Right forelimb (tissue), 1 donor: ENCODE measurements at regions not wholly inside any gene's neighbourhood (a gene's known extent, or its start where the extent isn't known, plus 50 kb on each side); places are given as distances from the start of the nearest gene placed in this dataset.

Experiments used
- DNase-seq: peaks from one replicate; pipeline ENCODE4 v3.0.0-alpha.2; 2018

DNA sequence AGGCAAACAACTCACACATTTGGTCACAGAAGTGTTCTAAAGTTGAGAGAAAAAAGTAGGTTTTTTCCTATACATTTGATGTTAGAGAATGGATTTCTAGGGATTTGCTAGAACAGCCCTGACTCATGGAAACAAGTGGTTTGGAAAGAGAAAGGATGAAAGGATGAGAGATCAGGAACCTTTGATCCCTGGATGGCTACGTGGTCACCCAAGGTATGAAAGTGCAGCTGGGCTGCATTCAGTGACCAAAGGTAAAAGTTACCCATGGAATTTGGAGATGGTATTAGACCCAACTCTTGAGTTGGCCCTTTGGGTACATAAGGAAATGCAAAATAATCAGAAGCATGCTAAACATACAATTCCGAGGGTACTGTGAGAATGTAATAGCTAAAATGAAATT, 61.3 kb upstream of the SPIN1 start:
- no peak for DNase-seq

DNA sequence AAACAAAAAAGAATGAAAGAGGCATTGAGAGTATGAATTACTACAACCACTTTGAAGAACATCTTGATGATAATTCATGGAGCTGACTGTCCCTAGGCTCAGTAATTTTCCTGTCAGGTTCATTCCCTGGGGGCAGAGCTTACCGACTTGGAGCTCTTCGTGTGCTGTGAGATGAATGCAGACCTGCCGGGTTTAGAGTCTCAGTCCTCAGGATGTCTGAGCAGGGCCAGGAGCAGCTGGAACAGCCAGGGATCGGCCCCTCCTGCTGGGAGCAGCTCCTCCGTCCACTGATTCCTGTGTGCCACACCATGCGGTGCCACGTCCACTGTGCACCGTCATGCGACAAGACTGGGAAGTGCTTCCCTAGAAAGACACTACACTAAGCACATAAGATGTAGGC, 62.2 kb upstream of the SPIN1 start:
- DNase-seq: no peak

DNA sequence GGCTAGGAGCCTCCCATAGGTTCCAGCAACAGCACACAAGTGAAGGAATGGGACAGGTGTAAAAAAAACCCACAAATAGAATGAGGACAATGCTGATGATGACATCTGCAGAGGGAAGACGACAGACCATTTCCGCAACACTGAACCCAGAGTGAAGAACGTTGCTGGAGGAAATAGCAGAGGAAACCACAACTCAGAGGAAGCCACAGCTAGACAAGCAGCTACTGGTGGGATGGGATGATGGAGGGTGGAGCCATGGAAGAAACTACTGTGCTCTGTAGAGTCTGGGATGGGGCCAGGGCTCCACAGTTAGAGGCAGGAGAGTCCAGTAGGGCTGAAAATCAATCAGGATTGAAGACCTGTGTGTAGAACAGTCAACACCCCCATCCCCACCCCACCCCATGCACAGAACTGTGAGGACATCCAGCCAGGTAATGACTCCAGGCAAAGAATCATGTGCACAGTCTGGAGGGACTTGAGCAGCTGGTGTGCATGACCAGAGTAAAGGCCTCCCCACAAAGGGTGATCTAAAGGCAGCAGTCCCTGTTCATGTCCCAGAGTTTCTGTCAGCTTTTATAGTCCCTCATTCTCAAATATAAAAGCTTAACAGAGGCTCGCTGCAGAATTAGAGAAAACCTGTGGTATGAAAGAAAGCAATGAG, 65.2 kb upstream of the SPIN1 start:
- no peak for DNase-seq

DNA sequence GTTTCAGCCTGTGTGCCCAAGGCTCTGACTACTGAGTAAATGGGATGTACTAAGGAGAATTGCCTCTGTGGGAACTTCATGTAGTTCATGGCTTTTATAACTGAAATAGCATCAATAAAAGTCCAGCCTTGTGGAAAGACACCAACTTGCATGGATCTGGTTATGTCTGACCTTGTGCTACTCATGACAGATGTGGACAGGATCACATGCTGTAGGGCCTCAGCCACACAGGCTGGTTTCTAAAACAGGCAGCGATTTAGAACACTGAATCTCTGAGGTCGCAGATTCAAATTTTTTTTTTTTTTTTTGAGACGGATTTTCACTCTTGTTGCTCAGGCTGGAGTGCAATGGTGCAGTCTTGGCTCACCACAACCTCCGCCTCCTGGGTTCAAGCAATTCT, 66.5 kb upstream of the SPIN1 start:
- no peak for DNase-seq

DNA sequence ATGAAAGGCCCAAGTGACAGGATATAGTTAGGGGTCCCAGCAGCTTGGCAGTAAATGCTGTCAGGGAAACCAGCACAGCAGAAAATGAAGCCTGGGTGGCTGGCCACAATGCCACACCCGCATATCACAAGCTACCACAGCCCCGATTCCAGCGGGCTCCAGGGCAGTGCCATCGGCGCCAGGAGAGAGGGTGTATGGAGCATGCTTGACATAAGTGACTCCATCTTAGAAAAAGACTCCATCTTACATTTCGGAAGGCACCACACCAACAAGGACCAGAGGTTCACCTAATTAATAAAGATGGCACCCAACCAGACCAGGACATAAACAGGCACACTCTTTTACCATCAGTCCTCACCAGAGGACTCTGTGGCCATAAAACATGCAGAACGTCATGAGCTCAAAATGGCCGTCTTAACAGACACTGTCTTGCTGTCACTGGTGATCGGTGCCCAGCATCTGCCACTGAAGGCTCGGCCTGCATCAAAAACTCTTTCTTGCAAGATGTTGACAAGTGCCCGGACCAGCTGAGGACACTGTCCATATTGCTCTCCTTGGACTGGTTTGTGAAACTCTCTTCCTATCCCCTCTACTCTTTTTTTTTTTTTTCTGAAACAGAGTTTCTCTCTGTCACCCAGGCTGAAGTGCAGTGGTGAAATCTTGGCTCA, 67.4 kb upstream of the SPIN1 start:
- no peak for DNase-seq

DNA sequence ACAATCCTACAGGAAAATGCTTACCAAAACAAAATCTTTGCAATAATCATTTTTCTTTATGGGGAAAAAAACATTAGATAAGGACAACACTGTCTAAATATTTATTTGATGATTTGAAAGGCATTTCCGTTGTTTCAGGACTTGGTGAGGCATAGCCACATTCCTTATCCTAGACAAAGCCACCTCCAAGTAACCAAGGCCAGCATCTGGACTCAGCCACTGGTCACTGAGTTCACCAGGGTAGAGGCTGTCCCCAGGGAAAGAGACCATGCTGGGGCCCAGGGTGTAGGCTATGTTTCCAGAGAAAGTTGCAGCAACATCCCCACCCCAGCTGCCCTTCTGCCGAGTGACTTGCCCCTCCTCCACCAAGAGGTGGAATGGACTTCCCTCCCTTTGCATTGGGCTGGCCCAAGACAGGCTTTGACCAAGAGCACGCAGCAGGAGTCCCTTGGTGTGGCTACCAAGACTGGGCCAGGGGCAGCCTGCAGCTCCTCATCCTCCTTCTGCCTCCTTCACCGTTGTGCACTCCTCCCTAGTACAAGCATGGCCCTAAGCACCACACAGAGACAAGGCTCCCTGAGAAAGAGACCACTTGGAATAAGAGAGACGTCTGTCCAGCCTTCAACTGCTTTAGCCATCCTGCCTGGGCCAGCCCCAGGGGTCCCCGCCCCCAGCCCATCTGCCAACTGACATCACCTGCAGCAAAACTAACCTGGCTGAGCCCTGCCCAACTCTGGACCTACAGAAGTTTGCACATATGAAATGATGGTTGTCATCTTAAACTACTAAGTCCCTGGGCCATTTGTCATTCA, 68.1 kb upstream of the SPIN1 start:
- no peak for DNase-seq

DNA sequence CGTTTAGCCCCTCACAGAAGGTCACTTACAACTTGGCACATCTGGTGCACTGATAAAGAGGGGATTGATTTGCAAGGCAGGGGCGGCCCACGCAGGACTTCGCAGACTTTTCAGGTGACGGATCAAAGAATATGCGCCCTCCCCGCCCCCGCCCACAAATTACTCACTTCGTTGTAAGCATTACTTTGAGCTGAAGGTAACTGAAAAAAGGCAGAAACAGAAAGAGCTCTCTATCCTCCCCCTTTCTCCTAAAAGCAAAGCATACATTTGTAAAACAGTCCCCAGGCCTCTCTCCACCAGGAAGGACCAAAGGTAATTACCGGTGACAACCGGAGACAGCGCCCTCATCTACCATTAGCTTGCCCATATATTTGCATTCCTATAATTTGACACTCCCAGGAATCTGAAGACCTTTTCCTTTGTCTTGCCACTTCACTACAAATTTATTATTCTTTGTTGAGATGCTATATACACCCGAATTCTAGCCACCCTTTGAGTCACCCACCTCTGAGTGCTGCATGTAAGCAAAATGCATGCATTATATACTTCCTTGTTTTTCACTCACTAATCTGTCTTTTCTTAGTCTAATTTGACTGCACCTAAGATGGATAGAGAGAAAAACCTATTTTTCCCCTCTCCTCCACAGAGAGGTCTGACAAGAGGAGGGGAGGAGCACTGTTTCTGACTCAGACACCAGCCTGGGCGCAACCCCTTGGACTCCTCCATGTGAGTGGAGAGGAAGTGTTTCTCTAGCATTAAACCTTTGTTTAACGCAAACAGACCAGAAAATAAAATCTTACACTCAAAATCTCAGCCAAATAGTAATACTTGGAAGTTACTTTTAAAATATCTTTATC, 74.7 kb upstream of the SPIN1 start:
- DNase-seq: no peak

DNA sequence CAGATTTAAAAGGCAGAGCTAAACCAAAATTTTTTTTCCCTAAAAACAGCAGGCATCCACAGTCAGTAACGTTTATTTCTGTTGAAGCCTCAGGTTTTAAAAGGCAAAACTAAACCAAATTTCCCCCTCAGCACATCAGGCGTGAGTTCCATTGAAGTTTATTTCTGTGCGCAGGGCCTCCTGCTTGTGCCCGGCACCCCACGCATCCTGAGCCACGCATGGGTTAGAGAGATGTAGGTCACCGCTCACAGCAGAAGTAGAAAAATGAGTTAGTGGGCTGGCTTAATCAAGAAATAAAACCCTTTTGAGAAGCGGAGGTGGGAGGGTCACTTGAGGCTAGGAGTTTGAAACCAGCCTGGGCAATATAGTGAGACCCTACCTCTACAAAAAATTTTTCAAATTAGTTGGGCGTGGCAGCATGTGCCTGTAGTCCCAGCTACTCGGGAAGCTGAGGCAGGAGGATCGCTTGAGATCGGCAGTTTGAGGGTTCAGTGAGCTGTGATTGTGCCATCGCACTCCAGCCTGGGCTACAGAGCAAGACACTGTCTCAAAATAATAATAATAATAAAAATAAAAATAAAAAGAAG, 75.6 kb upstream of the SPIN1 start:
- no peak for DNase-seq

DNA sequence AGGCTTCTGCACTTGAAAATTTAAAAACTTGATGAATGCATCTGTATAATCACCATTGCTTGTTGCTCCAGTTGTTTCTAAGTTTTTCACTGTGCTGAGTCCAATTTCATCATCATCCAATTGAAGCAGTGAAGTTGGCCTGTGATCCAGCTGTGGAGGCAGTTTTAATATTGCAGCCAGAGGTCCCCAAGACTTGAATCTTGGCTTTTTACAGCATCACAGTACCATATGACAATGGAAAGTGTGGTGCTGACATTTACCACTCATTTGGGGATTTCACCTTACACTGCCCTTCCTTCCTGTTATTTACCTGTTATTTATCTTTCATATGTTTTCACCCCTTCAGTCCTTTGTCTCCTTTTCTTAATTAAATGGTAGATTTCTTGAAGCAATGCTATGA, 76.2 kb upstream of the SPIN1 start:
- DNase-seq: no peak

DNA sequence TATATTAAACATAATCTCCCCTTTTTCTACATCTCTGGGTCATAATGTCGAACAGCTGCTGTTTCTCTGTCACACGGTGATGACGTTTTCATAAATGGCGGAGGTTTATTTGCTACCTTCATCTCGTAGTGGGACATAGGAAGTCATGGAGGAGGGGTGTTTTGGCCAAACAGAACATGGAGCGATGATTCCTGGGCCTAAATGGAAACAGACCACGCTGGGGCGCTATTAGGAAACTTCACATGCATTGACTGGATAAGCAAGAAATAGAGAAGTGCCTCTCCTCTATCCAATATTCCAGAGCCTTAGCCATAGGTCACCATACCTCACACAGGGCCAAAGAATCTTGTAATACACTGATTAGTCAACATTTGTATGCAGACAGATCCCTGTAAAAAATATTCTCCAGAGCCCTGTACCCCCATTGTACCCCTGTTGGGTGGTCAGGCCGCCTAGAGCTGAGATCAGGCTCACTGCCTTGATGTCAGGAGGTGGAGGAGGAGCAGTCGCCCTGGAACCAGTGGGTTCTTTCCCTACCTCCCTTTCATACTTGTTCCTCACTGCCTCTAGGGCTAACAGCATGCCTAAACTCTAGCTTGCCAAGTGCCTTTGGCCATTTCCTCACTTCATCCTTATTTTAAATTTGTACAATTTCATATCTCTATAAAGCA, 77.8 kb upstream of the SPIN1 start:
- no peak for DNase-seq

DNA sequence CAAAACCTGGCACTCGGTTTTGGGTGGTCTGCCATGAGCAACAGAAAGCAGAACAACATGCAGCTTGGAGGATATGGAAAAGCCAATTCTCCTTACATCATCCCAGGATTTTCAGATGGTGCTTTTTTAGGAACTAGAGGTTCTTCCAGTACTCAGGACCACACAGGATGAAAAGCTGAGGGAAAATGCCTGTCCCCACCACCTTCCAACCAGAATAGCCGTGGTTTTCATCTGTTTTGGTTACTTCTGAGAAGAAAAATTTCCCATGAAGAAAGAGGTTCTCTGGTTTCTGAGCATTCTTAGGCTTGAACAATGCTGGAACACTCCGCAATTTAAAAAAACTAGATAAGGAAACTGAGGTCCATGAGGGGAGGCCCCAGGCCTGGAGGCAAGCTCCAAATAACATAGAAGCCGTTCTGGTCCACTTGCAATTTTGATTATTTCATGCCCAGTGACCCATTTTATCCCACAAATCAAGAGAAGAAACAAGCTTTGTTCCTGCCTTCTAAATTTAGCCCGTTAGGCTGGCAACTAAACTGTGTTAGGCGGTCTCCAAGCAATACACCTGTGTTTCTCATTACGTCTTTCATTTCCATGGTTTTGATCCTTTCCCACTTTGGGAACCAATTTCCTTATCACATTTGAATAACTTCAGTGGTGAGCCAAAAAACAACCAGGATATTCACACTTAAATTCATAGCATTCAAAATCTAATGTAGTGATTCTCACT, 79.2 kb upstream of the SPIN1 start:
- DNase-seq: no peak

DNA sequence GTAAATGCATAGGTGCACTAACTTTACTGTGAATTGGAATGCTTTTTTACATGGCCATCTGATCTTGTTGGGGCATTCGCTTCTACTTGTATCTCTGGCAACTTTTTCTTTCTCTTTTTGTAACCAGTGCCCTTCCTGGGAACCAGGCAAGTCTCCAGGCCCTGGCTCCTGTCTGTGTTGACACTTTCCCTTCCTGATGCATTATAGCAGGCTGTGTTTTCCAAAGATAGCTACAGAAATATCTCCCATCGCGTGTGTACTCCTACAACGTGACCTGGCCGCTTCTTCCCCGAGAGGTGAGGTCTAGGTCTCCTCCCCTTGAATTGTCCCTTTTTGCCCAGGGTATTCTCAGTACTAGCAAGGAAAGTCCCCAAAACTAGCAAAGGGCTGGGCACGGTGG, 81.1 kb upstream of the SPIN1 start:
- no peak for DNase-seq

DNA sequence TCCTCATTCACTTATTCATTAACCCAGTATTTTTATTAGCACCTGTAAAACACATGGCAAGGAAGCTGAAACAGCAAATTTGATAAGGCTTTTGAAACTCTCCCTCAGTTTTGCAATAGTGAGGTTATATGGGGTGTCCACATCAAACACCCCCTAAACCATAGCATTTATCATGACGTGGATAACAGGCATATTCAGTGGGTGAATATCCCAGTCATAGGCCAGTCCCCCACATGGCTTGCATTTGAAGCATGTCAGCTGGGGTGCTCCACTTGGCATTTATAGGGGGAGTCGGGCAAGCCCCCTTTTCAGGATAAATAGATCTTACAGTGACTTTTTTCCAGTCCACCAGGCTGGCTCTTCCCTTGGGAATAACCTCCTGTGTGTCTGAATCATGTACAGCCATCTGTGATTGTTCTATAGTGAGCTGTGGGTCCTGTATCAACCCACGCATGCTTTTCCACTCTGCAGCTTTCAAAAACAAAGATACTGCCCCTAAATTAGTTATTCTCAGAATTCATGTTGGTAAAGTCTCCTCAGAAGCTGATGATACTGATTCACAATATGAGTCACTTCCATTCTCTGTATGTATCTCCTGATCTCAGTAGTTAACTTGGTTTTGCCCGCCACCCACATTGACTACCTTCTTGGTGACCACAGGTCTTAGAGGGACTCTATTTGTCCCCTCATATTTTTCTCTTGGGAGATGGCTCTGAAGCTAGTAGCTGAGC, 84.4 kb upstream of the SPIN1 start:
- no peak for DNase-seq

DNA sequence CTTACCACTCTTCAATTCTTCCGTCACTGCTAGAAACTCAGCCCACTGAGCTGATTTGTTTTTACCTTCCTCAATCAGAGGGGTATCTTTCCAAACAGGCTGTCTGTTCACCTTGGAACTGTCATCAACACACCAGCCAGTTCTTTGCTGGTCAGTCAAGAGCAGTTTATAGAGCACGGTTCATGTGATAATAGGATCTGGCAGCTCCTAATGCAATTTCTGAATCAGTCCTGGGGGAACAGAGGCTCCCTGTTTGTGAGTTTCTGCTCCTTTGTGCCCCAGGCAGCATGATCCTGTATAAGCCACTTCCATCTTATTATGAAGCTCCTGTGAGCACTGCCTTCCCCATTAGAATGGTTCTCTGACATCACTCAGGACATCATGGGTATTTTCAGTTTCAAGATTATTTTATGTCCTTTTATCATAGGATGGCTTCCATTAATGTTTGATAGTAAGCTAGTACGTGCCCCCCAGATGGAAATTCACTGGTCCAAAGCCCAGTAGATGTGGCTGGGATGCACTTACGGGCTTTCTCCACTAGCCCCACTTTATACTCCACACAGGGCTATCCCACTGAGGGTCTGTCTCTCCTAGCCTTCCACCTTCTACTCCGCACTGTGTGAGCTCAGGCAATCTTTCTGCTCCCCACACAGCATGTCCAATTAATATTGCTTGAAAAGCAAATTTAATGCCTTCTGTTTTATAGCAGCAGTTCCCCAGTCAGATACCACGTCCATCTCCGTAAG, 85.5 kb upstream of the SPIN1 start:
- no peak for DNase-seq

DNA sequence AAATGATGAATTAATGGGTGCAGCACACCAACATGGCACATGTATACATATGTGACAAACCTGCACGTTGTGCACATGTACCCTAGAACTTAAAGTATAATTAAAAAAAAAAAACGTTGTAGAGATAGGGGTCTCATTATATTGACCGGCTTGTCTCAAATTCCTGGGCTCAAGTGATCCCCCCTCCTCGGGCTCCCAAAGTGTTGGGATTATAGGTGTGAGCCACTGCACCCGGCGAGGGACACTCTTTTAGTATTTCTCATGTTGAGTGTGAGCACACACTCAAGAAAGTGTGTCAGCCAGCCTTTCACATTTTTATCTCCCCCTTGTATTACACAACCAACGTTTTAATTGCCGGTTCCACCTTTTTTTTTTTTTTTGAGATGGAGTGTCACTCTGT, 87.7 kb upstream of the SPIN1 start:
- DNase-seq: no peak

DNA sequence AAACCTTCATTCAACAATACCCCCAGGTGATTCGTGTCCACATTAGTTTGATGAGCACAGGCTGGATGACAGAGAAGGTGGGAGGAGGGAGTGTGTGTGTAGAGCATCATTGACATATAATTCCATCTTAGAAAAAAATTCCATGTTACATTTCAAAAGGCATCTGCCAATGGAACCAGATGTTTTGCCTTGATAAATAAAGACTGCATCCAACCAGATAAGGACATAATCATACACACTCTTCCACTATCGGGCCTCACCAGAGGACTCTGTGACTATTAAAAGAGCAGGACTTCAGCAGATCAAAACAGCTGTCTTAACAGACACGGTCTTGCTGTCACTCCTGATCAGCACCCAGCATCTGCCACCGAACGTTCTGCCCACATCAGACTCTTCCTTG, 96.4 kb upstream of the SPIN1 start:
- no peak for DNase-seq

DNA sequence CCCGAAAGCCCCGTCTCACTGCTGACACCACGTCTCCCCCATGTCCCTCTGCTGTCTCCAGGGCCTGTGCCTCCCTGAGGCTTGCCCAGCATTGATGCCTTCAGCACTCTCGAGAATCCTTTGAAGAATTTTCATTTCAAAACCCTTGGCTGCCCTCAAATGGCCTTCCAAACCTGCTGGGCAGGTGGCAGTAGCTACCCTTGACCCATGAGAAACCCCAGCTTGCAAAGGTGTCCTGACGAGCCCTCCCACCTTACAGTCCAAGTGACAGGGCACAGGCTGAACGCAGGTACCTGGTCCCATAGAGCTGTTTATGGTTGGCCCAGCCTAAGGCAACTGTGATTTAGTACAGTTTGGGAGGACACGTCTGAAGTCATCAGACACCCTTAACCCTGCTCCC, 97.2 kb upstream of the SPIN1 start:
- no peak for DNase-seq

DNA sequence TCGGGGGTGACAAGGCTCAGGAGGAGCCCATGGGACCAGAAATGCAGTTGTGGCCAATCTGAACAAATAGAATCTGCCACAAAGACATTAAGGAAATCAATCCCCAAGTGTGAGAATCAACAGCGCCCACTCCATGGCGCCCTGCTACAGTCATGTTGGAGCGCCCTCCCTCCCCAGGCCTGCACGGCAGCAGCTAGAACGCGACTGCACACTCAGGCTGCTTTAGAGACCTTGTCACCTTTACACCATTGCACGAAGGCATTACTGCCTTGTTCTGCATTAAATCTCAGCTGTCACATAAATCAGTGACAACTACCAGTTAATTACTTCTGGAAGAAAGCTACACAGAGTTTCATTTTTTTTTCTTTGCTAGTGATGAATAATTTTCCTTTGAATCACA, 98.7 kb upstream of the SPIN1 start:
- no peak for DNase-seq

DNA sequence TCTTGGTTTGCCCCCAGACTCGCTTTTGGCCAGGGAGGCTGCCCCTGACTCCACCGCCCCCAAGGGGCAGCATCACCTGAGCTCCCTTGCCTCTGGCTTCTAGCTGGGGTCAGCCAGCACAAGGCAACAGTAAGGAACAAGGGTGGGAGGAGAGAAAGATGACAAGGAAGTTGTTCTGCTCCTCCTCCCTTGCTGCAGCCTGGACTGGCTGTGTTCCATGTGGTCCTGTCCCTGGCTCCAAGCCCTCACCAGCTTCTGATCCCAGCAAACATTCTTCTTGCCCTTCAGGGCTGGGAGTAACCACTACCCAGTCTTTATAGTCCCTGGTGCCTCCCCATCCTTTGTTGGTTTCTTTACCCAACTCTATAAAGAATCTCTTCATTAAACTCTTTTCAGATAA, 100.3 kb upstream of the SPIN1 start:
- no peak for DNase-seq

DNA sequence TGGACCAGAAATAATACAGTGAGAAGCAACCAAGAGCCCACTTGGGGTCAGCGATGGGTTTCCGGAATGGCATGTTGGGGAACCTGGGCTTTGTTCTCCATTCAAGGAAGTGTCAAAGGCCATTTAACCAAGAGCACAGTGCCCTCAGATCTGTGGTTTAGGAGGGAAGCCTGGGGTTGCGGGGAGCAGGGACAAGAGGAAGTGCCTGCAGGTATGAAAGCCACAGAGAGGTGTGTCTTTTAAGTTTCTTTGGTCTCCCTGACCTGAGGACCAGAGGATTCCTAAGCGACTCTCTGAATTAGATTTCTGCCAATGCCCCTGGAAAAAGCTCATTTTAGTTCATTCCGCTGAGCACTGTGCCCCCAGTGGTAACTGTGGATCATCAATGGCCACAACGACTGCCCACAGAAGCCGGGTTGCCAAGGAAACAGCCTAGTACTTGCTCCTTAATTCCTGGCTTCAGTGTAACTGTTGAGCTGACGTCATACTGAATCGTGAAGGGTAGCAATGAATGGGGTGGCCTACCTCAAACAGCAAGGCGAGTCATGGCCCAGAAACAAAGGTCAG, 107.3 kb upstream of the SPIN1 start:
- DNase-seq: no peak
